Activated CD4-positive, alpha-beta memory T cell treated with anti-CD3 and anti-CD28 coated beads for 36 hours (primary cell): ENCODE measurements at regions not wholly inside any gene's neighbourhood (a gene's known extent, or its start where the extent isn't known, plus 50 kb on each side); places are given as distances from the start of the nearest gene placed in this dataset.

Source experiments
- CTCF ChIA-PET: fragments of 350-600 bp; sonication (Branson Sonifier 250); formaldehyde crosslinking; loops from one replicate; lab custom pipeline; 2021; ENCODE audit warnings: antibody characterized with exemption, inconsistent platforms; lab: Charles Lee
- POLR2A ChIA-PET: fragments of 350-600 bp; sonication (Branson Sonifier 250); formaldehyde crosslinking; loops from one replicate; lab custom pipeline; 2021; ENCODE audit warnings: antibody characterized with exemption; lab: Charles Lee
- DNase-seq: peaks from one replicate; pipeline ENCODE4 v3.0.0-alpha.2; 2020
- H3K27ac Mint-ChIP-seq: one replicate; pipeline ENCODE4 v1.8.0; 2021; ENCODE audit warnings: mixed read lengths
- H3K27me3 Mint-ChIP-seq: one replicate; pipeline ENCODE4 v1.8.0; 2021; ENCODE audit warnings: mixed read lengths
- H3K36me3 Mint-ChIP-seq: one replicate; pipeline ENCODE4 v1.8.0; 2021; ENCODE audit warnings: mixed read lengths
- H3K4me1 Mint-ChIP-seq: one replicate; pipeline ENCODE4 v1.8.0; 2021; ENCODE audit warnings: low read depth, mixed read lengths
- H3K4me3 Mint-ChIP-seq: one replicate; pipeline ENCODE4 v1.8.0; 2021; ENCODE audit warnings: mild to moderate bottlenecking, mixed read lengths
- H3K9me3 Mint-ChIP-seq: one replicate; pipeline ENCODE4 v1.8.0; 2021; ENCODE audit warnings: mixed read lengths
- intact Hi-C: fragments of 100-400 bp; cut with micrococcal nuclease; formaldehyde crosslinking; loops from one replicate; pipeline ENCODE4 v1.15.1; 2023

DNA sequence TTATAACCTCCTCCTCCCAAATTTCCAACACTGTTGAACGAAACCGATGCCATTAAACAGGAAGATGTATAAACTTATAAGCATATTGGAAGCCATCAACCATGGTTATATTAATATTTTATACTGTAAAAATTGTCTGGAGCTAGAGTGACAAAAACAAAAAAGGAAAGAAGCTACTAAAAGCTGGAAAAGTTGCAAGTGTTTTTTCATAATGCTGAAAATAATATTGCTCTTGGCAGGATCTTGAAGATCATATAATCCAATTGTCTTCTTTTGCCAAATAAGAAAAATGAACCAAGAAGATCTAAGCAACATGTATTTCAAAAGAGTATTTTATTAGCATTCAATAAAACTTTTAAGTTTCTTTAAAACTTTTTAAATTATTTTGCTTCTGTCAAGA lies 268.9 kb upstream of the HSF2 start:
- Mint-ChIP-seq H3K27me3 (no peaks in the 10 kb centered on the region), H3K4me3 (no peak overlapping the region), H3K27ac (no peak overlapping the region), H3K9me3 (no peaks in the 10 kb centered on the region), H3K36me3 (no peaks in the 10 kb centered on the region), H3K4me1 (peaks cover 2% of the 10 kb centered on the region)
- POLR2A ChIA-PET, result interaction anchor here (0.6 kb wide), 1 partner anchor 288 kb away, joined by 3 read pairs; no protein-coding TSS in a partner anchor
- DNase-seq, result no peak
- CTCF ChIA-PET, result no interaction called here
- intact Hi-C loops, result no loop called here

DNA sequence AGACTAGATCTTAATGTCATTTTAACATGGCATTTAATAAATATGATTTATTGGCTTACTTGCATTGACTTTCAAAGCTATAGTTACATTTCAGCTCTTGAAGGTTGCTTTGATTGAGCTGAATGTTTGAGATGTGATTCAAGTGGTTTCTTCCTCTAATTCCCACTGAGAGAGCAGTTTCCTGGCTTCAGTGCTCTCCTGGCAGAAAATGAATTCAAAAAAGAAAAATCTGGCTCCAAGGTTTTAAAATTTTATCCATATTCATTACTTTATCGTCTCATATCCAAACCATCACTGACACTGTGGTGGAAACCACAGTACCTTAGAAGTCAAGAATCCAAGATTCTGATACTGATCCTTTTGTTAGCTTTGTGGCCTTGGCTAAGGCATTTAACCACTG lies 263.1 kb upstream of the HSF2 start:
- Mint-ChIP-seq H3K9me3 (no peaks in the 10 kb centered on the region), H3K27ac (no peak overlapping the region), H3K4me3 (no peak overlapping the region), H3K36me3 (no peaks in the 10 kb centered on the region), H3K27me3 (no peaks in the 10 kb centered on the region), H3K4me1 (no peaks in the 10 kb centered on the region)
- no peak for DNase-seq
- CTCF ChIA-PET, result no interaction called here
- POLR2A ChIA-PET, result no interaction called here
- intact Hi-C loops, result no loop called here

- Mint-ChIP-seq H3K4me1 (no peaks in the 10 kb centered on the region), H3K27ac (no peak overlapping the region), H3K36me3 (no peaks in the 10 kb centered on the region), H3K27me3 (no peaks in the 10 kb centered on the region), H3K4me3 (no peak overlapping the region), H3K9me3 (no peaks in the 10 kb centered on the region)
- intact Hi-C loops, result no loop called here
- ChIA-PET POLR2A (no interaction called here), CTCF (no interaction called here)
- no peak for DNase-seq
Measured at GRCh38 chr6:122140031-122140430, 259.4 kb upstream of the HSF2 start.

DNA sequence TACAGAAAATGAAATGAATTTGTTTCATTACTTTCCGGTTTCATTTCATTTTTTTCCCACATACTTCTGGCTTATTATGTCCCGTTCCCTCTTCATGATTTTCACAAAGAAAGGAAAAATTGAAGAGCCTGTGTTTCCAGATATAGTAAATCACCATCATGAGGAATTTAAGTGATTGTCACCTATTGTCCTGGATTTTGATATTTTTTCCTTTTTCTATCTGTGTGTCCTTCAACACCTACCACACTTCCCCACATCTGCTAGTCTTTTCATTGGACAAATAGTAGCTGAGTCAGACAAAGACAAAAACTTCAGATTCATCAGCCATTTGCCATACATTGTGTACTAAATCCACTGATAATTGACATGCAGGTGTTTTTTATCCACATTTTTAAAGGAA lies 258.2 kb upstream of the HSF2 start:
- no peak overlapping the region for H3K27ac Mint-ChIP-seq
- no peaks in the 10 kb centered on the region for H3K27me3 Mint-ChIP-seq
- no peak overlapping the region for H3K4me3 Mint-ChIP-seq
- H3K9me3 Mint-ChIP-seq, result no peaks in the 10 kb centered on the region
- no peaks in the 10 kb centered on the region for H3K36me3 Mint-ChIP-seq
- POLR2A ChIA-PET, result no interaction called here
- intact Hi-C loops, result no loop called here
- H3K4me1 Mint-ChIP-seq, result no peaks in the 10 kb centered on the region
- no peak for DNase-seq
- CTCF ChIA-PET, result no interaction called here

DNA sequence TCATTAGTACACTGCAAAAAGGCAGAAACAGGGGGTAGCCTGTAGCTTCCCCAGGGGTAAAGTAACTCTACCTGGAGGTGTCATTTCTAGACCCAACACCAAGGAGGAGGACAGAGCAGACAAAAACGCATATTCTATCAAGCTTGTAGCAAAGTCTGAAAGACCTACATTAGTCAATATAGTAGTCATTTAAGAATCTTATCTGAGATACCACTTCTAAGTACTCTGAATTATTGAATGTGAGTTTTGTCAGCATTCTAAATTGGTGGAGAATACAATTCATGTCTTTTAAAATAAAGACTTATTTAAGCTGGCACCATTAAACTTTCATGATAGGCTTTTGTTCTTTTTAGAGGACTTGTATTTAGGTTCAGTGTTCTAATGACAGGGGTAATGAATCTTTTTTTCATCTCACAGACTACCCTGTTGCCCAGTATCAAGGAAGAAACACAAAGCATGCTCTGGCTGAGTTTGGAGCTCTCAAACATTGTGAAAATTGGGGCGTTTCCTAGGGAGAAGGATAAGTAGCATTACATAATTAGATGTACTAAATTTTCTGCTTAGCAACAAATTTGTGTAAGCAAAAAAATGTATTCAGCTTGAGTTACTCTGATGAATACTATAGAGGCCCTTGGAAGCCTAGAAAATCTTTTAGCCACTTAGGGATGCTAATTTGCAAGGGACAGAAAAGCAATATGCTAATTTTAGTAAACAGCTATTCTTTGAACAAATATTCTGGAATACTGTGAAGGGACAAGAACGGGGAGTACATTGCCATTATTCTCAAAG lies 255.4 kb upstream of the HSF2 start:
- Mint-ChIP-seq H3K9me3 (no peaks in the 10 kb centered on the region), H3K4me1 (no peaks in the 10 kb centered on the region), H3K27me3 (no peaks in the 10 kb centered on the region), H3K27ac (no peak overlapping the region), H3K36me3 (no peaks in the 10 kb centered on the region), H3K4me3 (no peak overlapping the region)
- ChIA-PET CTCF (no interaction called here), POLR2A (no interaction called here)
- intact Hi-C loops, result no loop called here
- no peak for DNase-seq

GRCh38 chr6:122145246-122145645 lies 254.2 kb upstream of the HSF2 start:
- CTCF ChIA-PET, result no interaction called here
- H3K27me3 Mint-ChIP-seq, result no peaks in the 10 kb centered on the region

DNA sequence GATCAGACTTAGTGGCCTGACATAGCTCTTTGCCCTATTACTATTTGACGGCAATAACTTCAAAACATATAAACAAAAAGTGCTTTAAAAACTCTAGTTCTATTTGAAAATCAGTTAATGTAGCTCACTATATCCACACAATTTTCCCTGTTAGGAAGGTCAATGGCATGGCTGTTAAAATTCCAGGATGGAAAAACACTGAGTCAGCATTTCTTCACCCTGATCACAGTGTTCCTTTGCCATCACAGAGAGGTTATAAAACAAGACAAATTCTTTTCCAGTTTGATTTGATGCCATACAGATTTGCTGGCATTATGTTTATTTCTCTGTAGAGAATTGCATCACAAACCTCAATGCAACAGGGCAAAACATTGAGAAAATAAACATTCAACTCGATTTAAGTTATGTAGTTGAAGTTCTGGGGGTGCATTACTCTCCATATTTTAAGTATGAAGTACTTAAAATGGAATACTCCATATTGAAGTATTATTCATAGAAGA lies 253.7 kb upstream of the HSF2 start:
- intact Hi-C loops, result no loop called here
- H3K9me3 Mint-ChIP-seq, result no peaks in the 10 kb centered on the region
- CTCF ChIA-PET, result no interaction called here
- no peak overlapping the region for H3K4me3 Mint-ChIP-seq
- POLR2A ChIA-PET, result no interaction called here
- H3K27me3 Mint-ChIP-seq, result no peaks in the 10 kb centered on the region
- no peaks in the 10 kb centered on the region for H3K4me1 Mint-ChIP-seq
- no peak for DNase-seq
- no peak overlapping the region for H3K27ac Mint-ChIP-seq
- H3K36me3 Mint-ChIP-seq, result no peaks in the 10 kb centered on the region

More at GRCh38 chr6:122145246-122145645, 254.2 kb upstream of the HSF2 start:
- H3K27ac Mint-ChIP-seq, result no peak overlapping the region
- POLR2A ChIA-PET, result no interaction called here
- intact Hi-C loops, result no loop called here
- DNase-seq, result no peak
- H3K9me3 Mint-ChIP-seq, result no peaks in the 10 kb centered on the region
- no peaks in the 10 kb centered on the region for H3K4me1 Mint-ChIP-seq
- H3K4me3 Mint-ChIP-seq, result no peak overlapping the region
- no peaks in the 10 kb centered on the region for H3K36me3 Mint-ChIP-seq

DNA sequence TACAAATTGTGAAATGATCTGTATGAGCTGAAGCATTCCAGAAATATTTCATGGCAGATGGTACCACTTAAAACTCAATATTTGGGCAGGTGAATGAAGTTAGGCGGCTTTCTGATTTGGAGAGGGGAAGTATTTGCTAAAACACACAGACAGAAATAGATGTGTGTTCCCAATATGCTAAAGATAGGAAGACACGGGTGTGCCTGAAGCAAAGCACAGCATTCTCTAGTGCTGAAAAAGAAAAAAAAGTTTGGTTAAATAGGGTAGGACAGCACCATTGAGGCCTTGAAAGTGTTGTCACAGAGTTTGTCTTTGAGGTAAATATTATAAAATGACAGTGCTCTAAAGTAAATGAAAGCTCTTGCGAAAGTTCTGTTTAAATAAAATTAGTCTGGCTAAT lies 252.2 kb upstream of the HSF2 start:
- ChIA-PET CTCF (no interaction called here), POLR2A (no interaction called here)
- H3K4me1 Mint-ChIP-seq, result no peaks in the 10 kb centered on the region
- intact Hi-C loops, result no loop called here
- H3K27ac Mint-ChIP-seq, result no peak overlapping the region
- no peak for DNase-seq
- no peaks in the 10 kb centered on the region for H3K9me3 Mint-ChIP-seq
- no peaks in the 10 kb centered on the region for H3K27me3 Mint-ChIP-seq
- H3K4me3 Mint-ChIP-seq, result no peak overlapping the region
- no peaks in the 10 kb centered on the region for H3K36me3 Mint-ChIP-seq

GRCh38 chr6:122151066-122151465 lies 248.4 kb upstream of the HSF2 start:
- no peaks in the 10 kb centered on the region for H3K4me1 Mint-ChIP-seq
- H3K4me3 Mint-ChIP-seq, result no peak overlapping the region
- H3K27me3 Mint-ChIP-seq, result no peaks in the 10 kb centered on the region
- intact Hi-C loops, result no loop called here
- ChIA-PET POLR2A (no interaction called here), CTCF (no interaction called here)
- no peak for DNase-seq
- no peak overlapping the region for H3K27ac Mint-ChIP-seq
- no peaks in the 10 kb centered on the region for H3K36me3 Mint-ChIP-seq
- H3K9me3 Mint-ChIP-seq, result no peaks in the 10 kb centered on the region

- Mint-ChIP-seq H3K9me3 (no peaks in the 10 kb centered on the region), H3K36me3 (no peaks in the 10 kb centered on the region), H3K27me3 (no peaks in the 10 kb centered on the region), H3K4me1 (no peaks in the 10 kb centered on the region), H3K27ac (no peak overlapping the region), H3K4me3 (no peak overlapping the region)
- intact Hi-C loops, result no loop called here
- DNase-seq, result no peak
- ChIA-PET POLR2A (no interaction called here), CTCF (no interaction called here)
Measured at GRCh38 chr6:122151763-122152162, 247.7 kb upstream of the HSF2 start.

DNA sequence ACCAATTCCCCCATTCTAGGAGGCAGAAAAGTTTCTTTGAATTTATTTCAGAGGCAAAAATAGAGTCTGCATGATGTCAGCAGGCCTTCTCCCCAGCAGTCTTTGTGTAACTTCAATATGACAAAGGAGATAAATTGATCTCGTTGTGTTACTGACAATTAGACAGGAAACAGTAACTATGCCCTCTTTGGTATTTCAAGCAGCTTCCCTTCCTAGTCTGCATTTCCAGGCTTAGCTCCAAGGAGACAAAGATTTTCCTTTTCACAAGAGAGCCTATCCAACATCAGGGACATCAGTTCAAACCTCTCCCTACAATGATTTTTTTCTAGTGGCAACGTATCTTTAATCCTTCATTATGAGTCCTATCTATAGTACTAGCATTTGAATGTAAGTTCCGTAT lies 245.9 kb upstream of the HSF2 start:
- H3K4me3 Mint-ChIP-seq, result no peak overlapping the region
- ChIA-PET POLR2A (no interaction called here), CTCF (no interaction called here)
- H3K9me3 Mint-ChIP-seq, result no peaks in the 10 kb centered on the region
- no peak for DNase-seq
- no peaks in the 10 kb centered on the region for H3K27me3 Mint-ChIP-seq
- no peaks in the 10 kb centered on the region for H3K4me1 Mint-ChIP-seq
- H3K36me3 Mint-ChIP-seq, result no peaks in the 10 kb centered on the region
- no peak overlapping the region for H3K27ac Mint-ChIP-seq
- intact Hi-C loops, result no loop called here

DNA sequence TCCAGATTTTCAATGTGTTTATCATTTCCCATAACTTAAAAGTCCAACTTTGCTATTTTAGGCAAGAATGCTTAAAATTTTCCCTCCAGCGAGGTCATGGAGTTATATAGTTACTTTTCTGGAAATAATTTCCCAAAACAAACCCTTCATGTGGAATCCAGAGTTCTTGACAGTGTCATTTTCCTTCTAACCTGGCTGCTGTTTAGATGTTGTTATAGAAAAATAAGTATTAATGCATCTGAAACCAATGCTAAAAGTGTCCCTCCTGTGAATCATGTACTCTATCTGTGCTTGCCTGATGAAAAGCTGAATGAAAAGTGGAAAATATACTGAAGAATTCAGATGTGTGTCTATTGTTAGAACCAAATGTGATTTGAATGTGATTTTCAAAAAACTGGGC lies 245.3 kb upstream of the HSF2 start:
- Mint-ChIP-seq H3K4me3 (no peak overlapping the region), H3K36me3 (no peaks in the 10 kb centered on the region), H3K27me3 (no peaks in the 10 kb centered on the region), H3K9me3 (no peaks in the 10 kb centered on the region), H3K4me1 (no peaks in the 10 kb centered on the region), H3K27ac (no peak overlapping the region)
- intact Hi-C loops, result no loop called here
- ChIA-PET POLR2A (no interaction called here), CTCF (no interaction called here)
- DNase-seq, result no peak

DNA sequence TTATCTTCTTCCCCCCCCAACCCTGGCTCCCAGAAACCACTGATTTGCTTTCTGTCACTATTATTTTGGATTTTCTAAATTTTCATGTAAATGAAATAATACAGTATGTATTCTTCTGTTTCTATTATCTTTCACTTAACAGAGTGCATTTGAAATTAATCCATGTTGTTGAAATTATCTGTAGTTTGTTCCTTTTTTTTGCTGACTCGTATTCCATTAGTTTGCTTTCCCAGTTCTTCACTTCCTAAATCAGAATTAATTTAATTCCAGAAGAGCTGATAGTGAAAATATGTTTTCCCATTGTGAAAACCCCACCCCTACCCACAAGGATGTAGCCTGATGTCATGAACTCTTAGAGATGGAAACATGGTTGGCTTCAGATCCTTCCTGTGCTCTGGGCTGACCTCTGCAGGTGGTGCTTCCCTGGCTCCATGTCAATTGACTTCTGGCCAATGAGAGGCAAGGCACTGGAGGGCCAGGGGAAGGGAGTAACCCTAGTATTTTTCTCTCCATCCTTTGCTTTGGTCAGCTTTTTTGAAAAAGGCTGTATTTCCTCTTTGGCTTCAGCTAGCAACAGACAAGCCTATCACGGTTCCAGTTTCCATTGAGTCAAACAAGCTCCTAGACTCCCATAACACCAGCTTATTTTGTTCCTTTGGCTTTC lies 244.4 kb upstream of the HSF2 start:
- no peak overlapping the region for H3K4me3 Mint-ChIP-seq
- no peaks in the 10 kb centered on the region for H3K4me1 Mint-ChIP-seq
- DNase-seq, result no peak
- intact Hi-C loops, result no loop called here
- ChIA-PET POLR2A (no interaction called here), CTCF (no interaction called here)
- no peaks in the 10 kb centered on the region for H3K9me3 Mint-ChIP-seq
- H3K27ac Mint-ChIP-seq, result no peak overlapping the region
- H3K36me3 Mint-ChIP-seq, result no peaks in the 10 kb centered on the region
- no peaks in the 10 kb centered on the region for H3K27me3 Mint-ChIP-seq
